A549 (cell line): ENCODE measurements at regions not wholly inside any gene's neighbourhood (a gene's known extent, or its start where the extent isn't known, plus 50 kb on each side); places are given as distances from the start of the nearest gene placed in this dataset.

Experiments used
- ATAC-seq, 2 experiments: fragments of 200-7000 bp in 1 of 2; fragments of >200 bp in 1 of 2; cut with Nextera tagmentation in 1 of 2; cut with Tn5 transposase in 1 of 2; 3 replicates each; pipeline versions ENCODE4 v1.8.0 to v1.9.1; 2018 to 2020; ENCODE audit warnings: mild to moderate bottlenecking in 1 of 2, moderate library complexity in 1 of 2
- CTCF ChIA-PET: fragments of 300-600 bp; sonication (Branson Sonifier 250); formaldehyde crosslinking; extraction: SDS; loops from one replicate; lab custom pipeline; 2021; ENCODE audit warnings: antibody characterized with exemption, inconsistent platforms; lab: Yijun Ruan, JAX
- POLR2A ChIA-PET: fragments of 350-600 bp; formaldehyde crosslinking; extraction: SDS; loops from one replicate; lab custom pipeline; 2021; ENCODE audit warnings: antibody characterized with exemption, inconsistent platforms; lab: Yijun Ruan, JAX
- DNase-seq, 2 experiments: peaks; one replicate each; pipeline versions ENCODE4 v3.0.0 to v3.0.0-alpha.2; 2011 to 2016; ENCODE audit warnings: low read depth in 1 of 2, low spot score in 1 of 2
- FAIRE-seq: peaks from 2 replicates; lab custom pipeline; 2011; peaks lifted over from hg19 to GRCh38; lab: Jason Lieb, UNC
- H3K27ac ChIP-seq, 2 experiments: fragments of >200 bp; sonication (Bioruptor Twin); formaldehyde crosslinking; 3 replicates each; pipeline ENCODE4 v1.5.1; 2016 to 2017
- H3K4me1 ChIP-seq: fragments of >200 bp; sonication (Bioruptor Twin); formaldehyde crosslinking; 3 replicates; pipeline ENCODE4 v1.6.1; 2016
- H3K4me2 ChIP-seq: fragments of >200 bp; sonication (Bioruptor Twin); formaldehyde crosslinking; 3 replicates; pipeline ENCODE4 v1.6.1; 2016
- H3K4me3 ChIP-seq: fragments of >200 bp; sonication (Bioruptor Twin); formaldehyde crosslinking; 3 replicates; pipeline ENCODE4 v1.5.1; 2016
- H3K9me3 ChIP-seq: fragments of >200 bp; sonication (Bioruptor Twin); formaldehyde crosslinking; 3 replicates; pipeline ENCODE4 v1.6.1; 2016
- EHMT2 ChIP-seq: fragments of 200-600 bp; sonication (generic); IDR thresholded peaks from 2 replicates; pipeline ENCODE4 v1.6.1; 2016; ENCODE audit warnings: antibody characterized with exemption, low read depth, mild to moderate bottlenecking, moderate library complexity
- GATA3 ChIP-seq: IDR thresholded peaks from 2 replicates; pipeline ENCODE4 v1.6.1; 2012; ENCODE audit warnings: borderline replicate concordance
- HDAC2 ChIP-seq: fragments of 200-600 bp; sonication (generic); IDR thresholded peaks from 2 replicates; pipeline ENCODE4 v1.6.1; 2016
- HOXA7 ChIP-seq: fragments of 250-450 bp; sonication (Bioruptor Pico); IDR thresholded peaks from 2 replicates; pipeline ENCODE4 v1.5.0; 2020; ENCODE audit warnings: mild to moderate bottlenecking, moderate library complexity
- HOXB5 ChIP-seq: fragments of 250-450 bp; sonication (Bioruptor Pico); IDR thresholded peaks from 2 replicates; pipeline ENCODE4 v1.5.0; 2020; ENCODE audit warnings: mild to moderate bottlenecking, moderate library complexity
- JUN ChIP-seq, 2 experiments: fragments of >200 bp; sonication (Bioruptor Twin); formaldehyde crosslinking; IDR thresholded peaks; 2 replicates in 1 of 2; 3 replicates in 1 of 2; pipeline ENCODE4 v1.6.1; 2016 to 2017
- JUNB ChIP-seq: fragments of >200 bp; sonication (Bioruptor Twin); formaldehyde crosslinking; IDR thresholded peaks from 2 replicates; pipeline ENCODE4 v1.6.1; 2016
- KDM1A ChIP-seq: fragments of 200-600 bp; sonication (generic); IDR thresholded peaks from 2 replicates; pipeline ENCODE4 v1.6.1; 2016; ENCODE audit warnings: low read depth, mild to moderate bottlenecking
- KDM5A ChIP-seq: fragments of 200-600 bp; sonication (generic); IDR thresholded peaks from 2 replicates; pipeline ENCODE4 v1.6.1; 2016; ENCODE audit warnings: antibody characterized with exemption, mild to moderate bottlenecking
- MAZ ChIP-seq: fragments of 150-350 bp; IDR thresholded peaks from 2 replicates; pipeline ENCODE4 v1.6.1; 2014; ENCODE audit warnings: antibody characterized with exemption, low read depth, low read length, borderline replicate concordance
- MYC ChIP-seq: IDR thresholded peaks from 2 replicates; pipeline ENCODE4 v1.6.1; 2012; ENCODE audit warnings: mild to moderate bottlenecking, inconsistent platforms, low read length, improper control_type of control experiment, borderline replicate concordance
- NR3C1 ChIP-seq: fragments of >200 bp; sonication (Bioruptor Twin); formaldehyde crosslinking; IDR thresholded peaks from 3 replicates; pipeline ENCODE4 v1.6.1; 2017
- PHF8 ChIP-seq: fragments of 200-600 bp; sonication (generic); IDR thresholded peaks from 2 replicates; pipeline ENCODE4 v1.6.1; 2016; ENCODE audit warnings: low read depth, mild to moderate bottlenecking, antibody characterized with exemption, moderate library complexity, borderline replicate concordance
- POLR2A ChIP-seq: IDR thresholded peaks from 2 replicates; pipeline ENCODE4 v1.6.1; 2012; ENCODE audit warnings: mild to moderate bottlenecking, low read length
- RAD21 ChIP-seq, 2 experiments: fragments of >200 bp in 1 of 2; sonication (Bioruptor Twin) in 1 of 2; formaldehyde crosslinking in 1 of 2; IDR thresholded peaks in 1 of 2; conservative IDR thresholded peaks in 1 of 2; 2 replicates in 1 of 2; 3 replicates in 1 of 2; pipeline ENCODE4 v1.6.1; 2012 to 2018; ENCODE audit warnings: inconsistent platforms in 1 of 2
- RCOR1 ChIP-seq: fragments of 150-350 bp; IDR thresholded peaks from 2 replicates; pipeline ENCODE4 v1.6.1; 2014; ENCODE audit warnings: antibody characterized with exemption, low read length, low read depth
- RNF2 ChIP-seq: fragments of 200-600 bp; sonication (generic); IDR thresholded peaks from 2 replicates; pipeline ENCODE4 v1.6.1; 2016; ENCODE audit warnings: low read depth, mild to moderate bottlenecking, antibody characterized with exemption, moderate library complexity, borderline replicate concordance
- SMC3 ChIP-seq: fragments of >200 bp; sonication (Bioruptor Twin); formaldehyde crosslinking; IDR thresholded peaks from 3 replicates; pipeline ENCODE4 v1.6.1; 2018; ENCODE audit warnings: inconsistent platforms
- SREBF2 ChIP-seq: fragments of 450-650 bp; IDR thresholded peaks from 2 replicates; pipeline ENCODE4 v1.6.1; 2014; ENCODE audit warnings: mild to moderate bottlenecking, moderate library complexity
- ZFP36 ChIP-seq: fragments of 450-650 bp; IDR thresholded peaks from 2 replicates; pipeline ENCODE4 v1.6.1; 2014; ENCODE audit warnings: borderline replicate concordance; ENCODE audit not compliant: partially characterized antibody
- ZNF302 ChIP-seq: fragments of 250-450 bp; sonication (Bioruptor Pico); IDR thresholded peaks from 2 replicates; pipeline ENCODE4 v1.9.0; 2021; ENCODE audit warnings: inconsistent platforms, mild to moderate bottlenecking, moderate library complexity
- ZSCAN20 ChIP-seq: fragments of 250-450 bp; sonication (Bioruptor Pico); IDR thresholded peaks from 2 replicates; pipeline ENCODE4 v1.8.0; 2022; ENCODE audit warnings: mild to moderate bottlenecking, moderate library complexity
- WGBS: methylation state at CpG from one replicate; pipeline ENCODE4 v1.1.6; 2017; ENCODE audit errors: missing lambda C conversion rate; 5-methylcytosine and 5-hydroxymethylcytosine counted together
- TF ChIP-seq, protein P1 (sequence below): fragments of 200-600 bp; sonication (generic); IDR thresholded peaks from 2 replicates; pipeline ENCODE4 v1.6.1; 2016; ENCODE audit warnings: antibody characterized with exemption, mild to moderate bottlenecking, moderate library complexity
- TF ChIP-seq, protein P2 (sequence below): fragments of 150-350 bp; IDR thresholded peaks from 2 replicates; pipeline ENCODE4 v1.6.1; 2014; ENCODE audit warnings: low read depth, mild to moderate bottlenecking, low read length

DNA sequence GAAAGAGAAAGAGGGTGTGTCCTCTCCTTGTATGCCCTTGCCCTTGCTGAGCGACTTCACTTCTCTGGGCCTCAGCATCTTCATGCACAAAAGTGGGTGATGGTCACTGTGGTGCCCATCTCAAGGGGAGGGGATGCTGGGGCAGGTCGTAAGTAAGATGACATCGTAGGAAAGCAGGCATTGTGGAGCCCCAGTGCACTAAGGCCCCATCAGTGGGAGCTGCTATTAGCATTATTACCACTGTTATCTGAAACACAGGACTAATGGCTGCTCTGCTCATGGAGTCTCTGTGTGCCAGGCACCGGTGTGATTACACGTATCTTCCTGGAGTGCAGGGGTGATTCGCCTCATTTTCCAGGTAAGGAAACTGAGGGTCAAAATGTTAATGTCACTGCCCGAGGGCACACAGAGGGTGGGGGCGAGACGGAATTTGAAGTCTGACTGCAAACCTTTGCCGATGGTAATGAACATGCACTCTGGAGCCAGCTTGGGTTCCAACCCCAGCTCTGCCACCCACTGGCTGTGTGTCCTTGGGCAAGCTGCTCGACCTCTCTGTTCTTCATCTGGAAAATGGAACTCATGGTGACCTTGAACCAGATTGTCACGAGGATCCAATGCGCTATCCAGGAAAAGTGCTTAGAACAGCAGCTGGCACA, 63.2 kb upstream of the GSE1 start:
- DNase-seq = no peak
- Histone ChIP-seq H3K27ac (no peak overlapping the region), H3K4me3 (no peak overlapping the region), H3K4me1 (peaks cover 5% of the 10 kb centered on the region; the same call in 1 of the 3 replicates), H3K4me2 (no peak overlapping the region), H3K9me3 (no peaks in the 10 kb centered on the region)
- TF ChIP-seq KDM1A = peak; percentile 69; the same call in 1 of the 2 replicates
- no peak for TF ChIP-seq KDM5A
- peak; percentile 83 for TF ChIP-seq ZFP36
- 0 out of 2 replicates have a peak, but pooled peaks have one; percentile 42 for TF ChIP-seq HDAC2
- 74% methylated on average over 13 of the region's 13 CpGs for WGBS
- ATAC-seq = no peak
- FAIRE-seq = no peak
- ChIA-PET CTCF (interaction anchor here (1.1 to 7.6 kb wide), 12 partner anchors 8 to 130 kb away, joined by 3 to 47 read pairs (median 7); no protein-coding TSS in a partner anchor), POLR2A (interaction anchor here (1.2 kb wide), 1 partner anchor 36 kb away, joined by 3 read pairs; no protein-coding TSS in a partner anchor)

DNA sequence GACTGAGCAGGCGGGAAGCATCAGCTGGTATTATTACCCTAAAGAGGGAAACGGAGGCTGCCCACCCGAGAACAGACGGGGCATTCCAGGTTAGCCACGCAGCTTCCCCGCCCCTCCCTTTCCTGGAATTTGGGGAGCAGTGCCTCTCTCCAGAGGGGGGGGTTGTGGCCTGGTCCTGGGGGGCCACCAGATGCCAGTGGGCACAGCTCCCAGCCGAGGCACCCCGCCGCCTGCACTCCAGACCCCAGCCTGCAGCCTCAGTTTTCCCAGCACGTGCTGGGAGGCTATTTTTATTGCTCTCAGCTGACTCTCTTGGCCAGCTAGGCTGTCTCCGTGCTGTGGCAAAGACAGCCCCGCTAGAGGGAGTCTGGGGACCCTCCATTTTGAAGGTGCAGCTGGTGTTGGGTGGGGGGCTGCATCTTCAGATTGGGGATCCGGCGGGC, 62.7 kb upstream of the GSE1 start:
- WGBS = 92% methylated on average over 14 of the region's 14 CpGs
- TF ChIP-seq JUNB (no peak), SREBF2 (no peak), KDM1A (peak; percentile 3; the same call in 1 of the 2 replicates), HDAC2 (no peak), HOXA7 (no peak)
- ChIA-PET POLR2A (interaction anchor here (1.2 kb wide), 1 partner anchor 36 kb away, joined by 3 read pairs; no protein-coding TSS in a partner anchor), CTCF (interaction anchor here (0.6 to 7.6 kb wide), 15 partner anchors 8 to 1233 kb away, joined by 3 to 47 read pairs (median 6); no protein-coding TSS in a partner anchor)
- H3K4me2 ChIP-seq = no peak overlapping the region
- H3K27ac ChIP-seq = peak overlapping the region in 1 of 2 experiments; percentile 44; a peak in 2 of 6 replicates
- FAIRE-seq = no peak
- H3K4me1 ChIP-seq = peaks cover 5% of the 10 kb centered on the region; the same call in 1 of the 3 replicates
- H3K4me3 ChIP-seq = no peak overlapping the region
- no peaks in the 10 kb centered on the region for H3K9me3 ChIP-seq
- ATAC-seq = no peak
- no peak for DNase-seq

DNA sequence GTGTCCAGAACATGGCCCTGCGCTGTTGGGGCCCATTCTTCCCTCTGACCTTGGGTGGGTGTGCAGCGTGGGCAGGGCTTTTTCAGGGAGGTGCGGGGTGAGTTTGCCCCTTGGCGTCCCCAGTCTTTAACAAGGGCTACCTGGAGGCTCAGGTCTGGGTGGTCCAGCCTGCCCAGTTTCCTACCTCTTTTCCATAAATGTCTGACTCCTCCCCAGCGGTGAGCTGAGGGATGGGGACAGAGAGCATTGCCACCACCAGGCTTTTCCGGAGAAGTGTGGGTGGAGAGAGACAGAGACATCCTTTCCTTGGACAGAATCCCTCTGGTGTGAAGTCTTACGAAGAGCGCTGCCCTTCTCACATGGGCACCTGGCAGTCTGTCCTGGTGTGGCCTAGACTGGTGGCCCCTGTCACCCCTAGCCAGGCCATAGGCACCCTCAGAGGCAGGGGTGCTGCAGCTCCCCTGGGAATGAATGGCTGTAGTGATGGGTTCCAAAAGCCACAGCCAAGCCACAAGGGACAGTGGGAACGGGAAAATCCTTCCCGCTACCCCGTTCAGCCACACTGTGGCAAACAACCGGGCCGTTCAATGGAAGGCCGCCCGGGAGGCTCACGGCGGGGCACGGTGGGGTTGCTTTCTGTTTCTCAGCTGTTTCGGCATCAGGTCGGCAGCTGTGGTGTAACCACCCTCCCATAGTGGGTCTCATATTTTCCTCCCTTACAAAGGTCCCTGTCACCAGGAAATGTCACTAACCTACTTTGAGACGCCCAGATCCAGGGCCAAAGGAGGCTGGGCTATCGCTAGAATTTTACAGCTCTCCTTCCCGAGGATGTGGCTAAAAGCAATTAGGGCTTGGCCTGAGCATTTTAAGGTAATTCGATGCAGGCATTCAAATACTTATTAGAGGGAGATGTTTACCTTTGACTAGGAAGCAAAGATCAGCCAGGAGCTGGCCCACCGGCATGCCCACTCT, 61.9 kb upstream of the GSE1 start:
- FAIRE-seq (no peak), ATAC-seq (no peak), DNase-seq (no peak)
- ChIA-PET POLR2A (interaction anchor here (1.2 to 3.7 kb wide), 2 partner anchors 36 to 37 kb away, joined by 3 to 28 read pairs; no protein-coding TSS in a partner anchor), CTCF (interaction anchor here (0.6 to 7.6 kb wide), 20 partner anchors 8 to 1232 kb away, joined by 3 to 47 read pairs (median 6); no protein-coding TSS in a partner anchor)
- no peak overlapping the region for H3K4me3 ChIP-seq
- no peaks in the 10 kb centered on the region for H3K9me3 ChIP-seq
- H3K4me2 ChIP-seq = no peak overlapping the region
- TF ChIP-seq NR3C1 (no peak), MAZ (no peak), EHMT2 (no peak), MYC (no peak), JUNB (no peak), RAD21 (conservative IDR thresholded peaks at IDR 0.05 in 1 of 2, IDR thresholded peaks at IDR 0.05 in 1 of 2) (no peak), GATA3 (no peak), ZNF302 (CRISPR knock-in tag) (no peak), RCOR1 (no peak), HOXB5 (no peak), SMC3 (no peak), JUN (IDR thresholded peaks at IDR 0.05) (no peak), POLR2A (no peak), PHF8 (no peak), RNF2 (no peak), ZSCAN20 (CRISPR knock-in tag) (no peak)
- TF ChIP-seq, protein P1, sequence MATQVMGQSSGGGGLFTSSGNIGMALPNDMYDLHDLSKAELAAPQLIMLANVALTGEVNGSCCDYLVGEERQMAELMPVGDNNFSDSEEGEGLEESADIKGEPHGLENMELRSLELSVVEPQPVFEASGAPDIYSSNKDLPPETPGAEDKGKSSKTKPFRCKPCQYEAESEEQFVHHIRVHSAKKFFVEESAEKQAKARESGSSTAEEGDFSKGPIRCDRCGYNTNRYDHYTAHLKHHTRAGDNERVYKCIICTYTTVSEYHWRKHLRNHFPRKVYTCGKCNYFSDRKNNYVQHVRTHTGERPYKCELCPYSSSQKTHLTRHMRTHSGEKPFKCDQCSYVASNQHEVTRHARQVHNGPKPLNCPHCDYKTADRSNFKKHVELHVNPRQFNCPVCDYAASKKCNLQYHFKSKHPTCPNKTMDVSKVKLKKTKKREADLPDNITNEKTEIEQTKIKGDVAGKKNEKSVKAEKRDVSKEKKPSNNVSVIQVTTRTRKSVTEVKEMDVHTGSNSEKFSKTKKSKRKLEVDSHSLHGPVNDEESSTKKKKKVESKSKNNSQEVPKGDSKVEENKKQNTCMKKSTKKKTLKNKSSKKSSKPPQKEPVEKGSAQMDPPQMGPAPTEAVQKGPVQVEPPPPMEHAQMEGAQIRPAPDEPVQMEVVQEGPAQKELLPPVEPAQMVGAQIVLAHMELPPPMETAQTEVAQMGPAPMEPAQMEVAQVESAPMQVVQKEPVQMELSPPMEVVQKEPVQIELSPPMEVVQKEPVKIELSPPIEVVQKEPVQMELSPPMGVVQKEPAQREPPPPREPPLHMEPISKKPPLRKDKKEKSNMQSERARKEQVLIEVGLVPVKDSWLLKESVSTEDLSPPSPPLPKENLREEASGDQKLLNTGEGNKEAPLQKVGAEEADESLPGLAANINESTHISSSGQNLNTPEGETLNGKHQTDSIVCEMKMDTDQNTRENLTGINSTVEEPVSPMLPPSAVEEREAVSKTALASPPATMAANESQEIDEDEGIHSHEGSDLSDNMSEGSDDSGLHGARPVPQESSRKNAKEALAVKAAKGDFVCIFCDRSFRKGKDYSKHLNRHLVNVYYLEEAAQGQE = no peak
- TF ChIP-seq, protein P2, sequence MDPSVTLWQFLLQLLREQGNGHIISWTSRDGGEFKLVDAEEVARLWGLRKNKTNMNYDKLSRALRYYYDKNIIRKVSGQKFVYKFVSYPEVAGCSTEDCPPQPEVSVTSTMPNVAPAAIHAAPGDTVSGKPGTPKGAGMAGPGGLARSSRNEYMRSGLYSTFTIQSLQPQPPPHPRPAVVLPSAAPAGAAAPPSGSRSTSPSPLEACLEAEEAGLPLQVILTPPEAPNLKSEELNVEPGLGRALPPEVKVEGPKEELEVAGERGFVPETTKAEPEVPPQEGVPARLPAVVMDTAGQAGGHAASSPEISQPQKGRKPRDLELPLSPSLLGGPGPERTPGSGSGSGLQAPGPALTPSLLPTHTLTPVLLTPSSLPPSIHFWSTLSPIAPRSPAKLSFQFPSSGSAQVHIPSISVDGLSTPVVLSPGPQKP = no peak
- H3K4me1 ChIP-seq = peaks cover 5% of the 10 kb centered on the region; the same call in 1 of the 3 replicates
- 88% methylated on average over 24 of the region's 25 CpGs for WGBS
- H3K27ac ChIP-seq = peak overlapping the region in 1 of 2 experiments; percentile 44; a peak in 3 of 6 replicates
